ENCODE measurements at regions not wholly inside any gene's neighbourhood (a gene's known extent, or its start where the extent isn't known, plus 50 kb on each side); places are given as distances from the start of the nearest gene placed in this dataset.
"Not testable (repeated sequence)": the region's sequence is repeated elsewhere in the genome, so short reads cannot be mapped to it uniquely, and the experiment has no call there.

GRCh38 chr13:107931056-107931455 lies 284.3 kb downstream of the LIG4 start:
- DNase-seq (ENCODE audit: extremely low read depth in 1 of 2, low read depth in 1 of 2) = no peak

DNA sequence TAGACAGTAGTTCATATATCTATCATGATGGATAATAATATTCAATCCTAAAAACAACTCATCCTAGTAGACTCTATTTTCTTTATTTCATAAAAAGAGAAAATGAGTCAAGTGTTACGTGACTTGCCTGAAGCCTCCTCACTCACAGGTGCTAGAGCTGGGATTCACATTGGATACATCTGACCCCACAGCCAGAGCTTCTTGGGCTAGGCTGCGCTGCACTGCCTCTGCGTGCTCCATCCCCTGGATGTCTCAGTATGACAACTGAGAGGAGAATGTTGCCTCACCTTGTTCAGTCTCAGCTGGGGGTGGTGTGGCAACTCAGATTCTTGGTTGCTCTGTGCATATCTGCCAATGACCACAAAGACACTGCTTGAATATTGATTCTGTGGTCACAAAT lies 286.6 kb downstream of the LIG4 start:
- no peak for DNase-seq (ENCODE audit: extremely low read depth in 1 of 2, low read depth in 1 of 2)

DNA sequence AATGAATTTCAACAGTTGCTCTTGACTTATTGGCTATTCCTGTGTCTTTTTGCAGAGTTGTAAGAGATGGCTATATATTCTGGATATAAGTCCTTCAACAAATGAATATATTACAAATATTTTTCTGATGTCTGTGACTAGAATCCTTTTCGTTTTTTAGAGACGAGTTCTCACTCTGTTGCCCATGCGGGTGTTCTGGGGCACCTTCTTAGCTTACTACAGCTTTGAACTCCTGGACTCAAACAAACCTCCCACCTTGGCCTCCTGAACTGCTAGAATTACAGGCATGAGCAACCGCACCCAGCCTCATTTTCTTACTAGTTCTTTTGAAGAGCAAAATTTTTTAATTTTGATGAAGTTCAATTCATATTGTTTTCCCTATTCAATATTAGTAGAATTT lies 287.8 kb downstream of the LIG4 start:
- no peak for DNase-seq (ENCODE audit: extremely low read depth in 1 of 2, low read depth in 1 of 2)

GRCh38 chr13:107926515-107926914 lies 288.8 kb downstream of the LIG4 start:
- not testable (repeated sequence) for DNase-seq (ENCODE audit: extremely low read depth in 1 of 2, low read depth in 1 of 2)

DNA sequence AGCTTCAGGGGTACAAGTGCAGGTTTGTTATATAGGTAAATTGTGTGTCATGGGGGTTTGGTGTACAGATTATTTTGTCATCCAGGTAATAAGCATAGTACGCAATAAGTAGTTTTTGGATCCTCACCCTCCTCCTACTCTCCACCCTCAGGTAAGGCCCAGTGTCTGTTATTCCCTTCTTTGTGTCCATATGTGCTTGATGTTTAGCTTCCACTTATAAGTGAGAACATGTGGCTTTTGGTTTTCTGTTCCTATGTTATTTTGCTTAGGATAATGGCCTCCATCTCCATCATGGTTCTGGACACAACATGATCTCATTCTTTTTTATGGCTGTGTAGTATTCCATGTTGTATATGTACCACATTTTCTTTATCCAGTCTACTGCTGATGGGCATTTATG lies 298.4 kb downstream of the LIG4 start:
- not testable (repeated sequence) for DNase-seq (ENCODE audit: extremely low read depth in 1 of 2, low read depth in 1 of 2)

DNA sequence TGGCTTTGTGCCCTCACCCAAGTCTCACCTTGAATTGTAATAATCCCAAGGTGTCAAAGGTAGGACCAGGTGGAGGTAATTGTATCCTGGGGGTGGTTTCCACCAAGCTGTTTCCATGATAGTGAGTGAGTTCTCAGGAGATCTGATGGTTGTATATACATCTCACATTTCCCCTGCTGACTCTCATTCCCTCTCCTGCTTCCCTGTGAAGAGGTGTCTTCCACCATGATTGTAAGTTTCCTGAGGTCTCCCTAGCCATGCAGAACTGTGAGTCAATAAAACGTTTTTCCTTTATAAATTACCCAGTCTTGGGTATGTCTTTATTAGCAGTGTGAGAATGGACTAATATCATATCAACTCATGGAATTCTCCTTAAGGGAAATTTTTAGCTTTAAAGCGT lies 302.6 kb downstream of the LIG4 start:
- no peak for DNase-seq (ENCODE audit: extremely low read depth in 1 of 2, low read depth in 1 of 2)

GRCh38 chr13:107907065-107907805 lies 308.1 kb downstream of the LIG4 start:
- no peak for DNase-seq (ENCODE audit: extremely low read depth in 1 of 2, low read depth in 1 of 2)

DNA sequence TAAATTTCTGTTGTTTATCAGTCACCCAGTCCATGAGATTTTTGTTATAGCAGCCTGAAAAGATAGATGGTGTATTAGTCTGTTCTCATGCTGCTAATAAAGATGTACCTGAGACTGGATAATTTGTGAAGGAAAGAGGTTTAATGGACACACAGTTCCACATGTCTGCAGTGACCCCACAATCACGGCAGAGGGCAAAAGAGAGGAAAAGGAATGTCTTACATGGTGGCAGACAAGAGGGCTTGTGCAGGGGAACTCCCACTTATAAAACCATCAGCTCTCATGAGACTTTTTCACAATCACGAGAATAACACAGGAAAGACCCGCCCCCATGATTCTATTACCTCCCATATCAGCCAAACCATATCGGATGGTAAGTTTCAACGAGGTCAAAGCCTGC lies 309.2 kb downstream of the LIG4 start:
- no peak for DNase-seq (ENCODE audit: extremely low read depth in 1 of 2, low read depth in 1 of 2)

GRCh38 chr13:107901996-107902562 lies 313.3 kb downstream of the LIG4 start:
- DNase-seq (ENCODE audit: extremely low read depth in 1 of 2, low read depth in 1 of 2) = no peak

GRCh38 chr13:107901230-107901629 lies 314.1 kb downstream of the LIG4 start:
- DNase-seq (ENCODE audit: extremely low read depth in 1 of 2, low read depth in 1 of 2) = no peak

DNA sequence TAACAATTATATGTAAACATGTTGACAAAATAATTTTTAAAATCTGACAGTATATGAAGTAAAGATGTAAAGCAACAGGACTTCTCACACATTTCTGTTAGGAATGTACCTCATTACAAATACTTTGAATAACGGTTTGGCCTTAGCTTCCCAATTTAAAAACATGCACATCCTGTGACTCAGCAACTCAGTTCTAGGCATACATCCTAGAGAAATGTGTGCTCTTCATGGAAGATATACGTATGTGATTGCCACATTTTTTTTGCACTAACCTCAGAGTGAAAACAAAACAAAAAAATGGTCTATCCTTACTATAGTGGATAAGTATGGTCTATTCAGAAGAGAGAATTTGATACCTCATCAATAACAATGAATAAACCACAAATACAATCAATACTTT lies 314.6 kb downstream of the LIG4 start:
- no peak for DNase-seq (ENCODE audit: extremely low read depth in 1 of 2, low read depth in 1 of 2)

- DNase-seq (ENCODE audit: extremely low read depth in 1 of 2, low read depth in 1 of 2) = no peak
These were observed 329.2 kb downstream of the LIG4 start for GRCh38 chr13:107886118-107886517.

DNA sequence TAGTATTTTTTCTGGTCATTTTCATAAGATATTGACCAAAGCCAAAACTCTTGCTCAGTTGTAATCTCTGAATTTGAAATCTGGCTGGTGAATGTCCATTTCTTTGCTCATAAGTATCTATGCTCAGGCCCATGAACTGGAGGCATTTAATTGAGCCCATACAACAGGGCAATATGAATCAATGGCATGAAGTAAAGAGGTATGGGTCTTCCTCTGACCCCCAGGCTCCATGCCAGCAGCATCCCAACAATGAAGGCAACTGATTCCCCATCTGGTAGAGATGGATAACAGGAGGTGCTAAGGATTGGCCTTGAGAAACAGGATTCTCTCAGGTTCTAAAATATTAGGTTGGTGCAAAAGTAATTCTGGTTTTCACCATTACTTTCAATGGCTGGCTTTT lies 330.8 kb downstream of the LIG4 start:
- no peak for DNase-seq (ENCODE audit: extremely low read depth in 1 of 2, low read depth in 1 of 2)

- DNase-seq (ENCODE audit: extremely low read depth in 1 of 2, low read depth in 1 of 2) = no peak
These were observed 331.7 kb downstream of the LIG4 start for GRCh38 chr13:107883561-107884175.

DNA sequence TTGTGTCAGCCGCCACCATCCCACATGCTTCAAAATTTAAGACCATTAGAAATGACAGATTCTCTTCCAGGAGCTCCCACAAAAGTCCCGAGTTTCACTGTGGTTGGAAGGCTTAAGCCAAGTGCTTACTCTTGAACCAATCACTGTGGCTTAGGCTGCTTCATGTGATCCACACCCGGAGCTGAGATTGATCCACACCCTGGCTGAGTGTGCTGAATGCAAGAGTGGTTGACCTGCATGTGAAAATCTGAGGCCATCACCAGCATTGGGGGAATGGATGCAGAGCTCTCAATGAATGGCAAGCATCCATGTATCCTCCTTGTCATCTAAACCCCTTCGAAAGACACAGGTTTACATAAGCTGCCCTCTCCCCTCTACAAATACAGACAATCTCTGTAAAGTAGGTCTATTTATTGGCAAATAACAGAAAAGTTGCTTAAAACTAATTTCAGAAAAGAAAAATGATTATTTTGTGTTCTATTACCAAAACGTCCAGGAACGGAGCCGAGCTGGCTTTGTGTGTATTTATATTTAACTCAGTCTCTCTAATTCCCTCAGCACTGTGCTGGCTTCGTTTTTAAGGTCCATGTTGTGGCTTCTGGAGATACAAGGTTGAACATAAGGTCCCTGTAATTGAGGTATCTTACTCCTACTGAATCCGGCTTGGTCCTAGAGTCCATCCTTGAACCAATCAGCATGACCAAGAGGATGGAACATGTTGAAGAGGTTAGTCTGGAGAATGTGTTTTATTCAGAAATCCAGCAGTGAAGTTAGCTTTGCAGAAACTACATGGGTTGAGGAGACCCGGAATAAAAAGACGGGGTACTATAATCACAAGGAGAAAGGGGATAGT lies 332.4 kb downstream of the LIG4 start:
- DNase-seq (ENCODE audit: extremely low read depth in 1 of 2, low read depth in 1 of 2) = no peak

GRCh38 chr13:107881362-107881761 lies 334.0 kb downstream of the LIG4 start:
- no peak for DNase-seq (ENCODE audit: extremely low read depth in 1 of 2, low read depth in 1 of 2)

GRCh38 chr13:107874456-107874855 lies 340.9 kb downstream of the LIG4 start:
- DNase-seq (ENCODE audit: extremely low read depth in 1 of 2, low read depth in 1 of 2) = no peak

- DNase-seq (ENCODE audit: extremely low read depth in 1 of 2, low read depth in 1 of 2) = no peak
These were observed 341.4 kb downstream of the LIG4 start for GRCh38 chr13:107873926-107874325.

GRCh38 chr13:107870400-107870799 lies 344.9 kb downstream of the LIG4 start:
- no peak for DNase-seq (ENCODE audit: extremely low read depth in 1 of 2, low read depth in 1 of 2)

DNA sequence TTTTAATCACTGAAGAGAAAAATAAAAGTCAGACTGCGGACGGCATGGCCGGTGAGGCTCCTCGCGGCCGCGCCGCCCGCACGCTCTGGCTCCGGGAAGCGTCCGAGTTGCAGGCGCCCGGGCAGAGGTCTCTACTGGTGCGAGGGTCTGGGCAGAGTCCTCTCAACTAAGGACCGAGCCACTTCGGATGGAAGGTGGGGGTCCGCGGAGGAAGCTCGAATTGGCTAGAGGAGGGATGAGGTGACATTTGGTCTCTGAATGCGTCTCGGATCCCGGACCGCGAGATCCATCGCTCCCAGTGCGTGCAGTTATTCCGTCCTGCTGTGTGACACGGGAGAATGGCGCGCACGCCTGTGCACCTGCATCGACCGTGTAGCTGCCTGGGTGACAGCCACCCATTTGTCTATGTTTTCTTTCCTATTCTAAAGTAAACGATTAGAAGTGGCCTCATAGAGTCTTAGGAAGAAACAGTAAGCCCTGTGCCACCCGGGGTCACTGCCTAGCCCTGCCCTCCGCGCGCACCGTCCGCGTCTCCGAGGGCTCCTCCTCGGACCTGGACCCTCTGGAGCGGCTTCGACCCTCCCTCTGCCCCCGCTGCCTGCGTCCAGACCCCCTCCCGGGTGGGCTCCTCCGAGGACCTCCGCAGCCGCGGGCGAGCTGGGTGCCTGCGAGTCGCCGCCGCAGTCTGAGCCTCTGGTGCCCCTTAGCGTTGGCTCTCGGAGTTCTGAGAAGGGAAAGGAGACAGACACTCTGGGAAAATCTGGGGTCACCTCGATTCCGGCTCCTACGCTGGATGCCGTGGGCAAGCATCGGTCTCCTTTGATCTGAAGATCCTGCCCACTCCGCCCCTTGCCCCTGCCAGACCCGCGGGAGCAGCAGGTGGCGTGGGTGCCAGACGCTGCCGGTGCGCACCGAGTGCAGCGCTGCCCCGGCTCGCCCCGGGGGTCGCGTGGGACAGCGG lies 347.4 kb downstream of the LIG4 start:
- DNase-seq (ENCODE audit: extremely low read depth in 1 of 2, low read depth in 1 of 2) = no peak
